H54 (cell line): ENCODE measurements at regions not wholly inside any gene's neighbourhood (a gene's known extent, or its start where the extent isn't known, plus 50 kb on each side); places are given as distances from the start of the nearest gene placed in this dataset.

Experiments
- DNase-seq: peaks from one replicate; pipeline ENCODE4 v3.0.0; 2011; ENCODE audit warnings: low spot score, mixed read lengths; ENCODE audit not compliant: insufficient read length
- FAIRE-seq: peaks from 3 replicates; lab custom pipeline; 2011; peaks lifted over from hg19 to GRCh38; lab: Jason Lieb, UNC
- POLR2A ChIP-seq: IDR thresholded peaks from 2 replicates; pipeline ENCODE4 v1.6.1; 2011; ENCODE audit warnings: low read depth, mild to moderate bottlenecking, low read length

- TF ChIP-seq POLR2A = no peak
These were observed 552.5 kb downstream of the DSC3 start for GRCh38 chr18:30489890-30490643.

DNA sequence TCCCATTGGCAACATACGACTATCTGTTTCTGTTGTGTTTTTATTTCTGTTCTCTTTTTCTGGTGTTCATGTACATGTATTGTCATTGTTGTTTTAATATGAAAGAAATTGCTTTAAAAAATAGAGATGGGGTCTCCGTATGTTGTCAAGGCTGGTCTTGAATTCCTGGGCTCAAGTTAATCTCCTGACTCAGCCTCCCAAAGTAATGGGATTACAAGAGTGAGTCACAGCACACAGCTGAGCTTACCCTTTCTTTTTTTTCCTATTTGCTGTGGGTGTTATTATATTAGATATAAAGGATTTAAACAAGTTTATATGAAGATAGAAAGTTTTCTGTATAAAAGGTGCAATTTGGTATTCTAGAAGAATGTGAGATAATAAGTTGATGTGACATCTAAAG, 554.6 kb downstream of the DSC3 start:
- FAIRE-seq = no peak
- no peak for DNase-seq
- TF ChIP-seq POLR2A = no peak

More at GRCh38 chr18:30489890-30490643, 552.5 kb downstream of the DSC3 start:
- DNase-seq = no peak
- FAIRE-seq = no peak

GRCh38 chr18:30486856-30487255, 555.7 kb downstream of the DSC3 start:
- TF ChIP-seq POLR2A = no peak
- no peak for DNase-seq
- FAIRE-seq = no peak

- DNase-seq (no peak), FAIRE-seq (no peak)
- TF ChIP-seq POLR2A = no peak
These were observed 557.5 kb downstream of the DSC3 start for GRCh38 chr18:30485078-30485477.

DNA sequence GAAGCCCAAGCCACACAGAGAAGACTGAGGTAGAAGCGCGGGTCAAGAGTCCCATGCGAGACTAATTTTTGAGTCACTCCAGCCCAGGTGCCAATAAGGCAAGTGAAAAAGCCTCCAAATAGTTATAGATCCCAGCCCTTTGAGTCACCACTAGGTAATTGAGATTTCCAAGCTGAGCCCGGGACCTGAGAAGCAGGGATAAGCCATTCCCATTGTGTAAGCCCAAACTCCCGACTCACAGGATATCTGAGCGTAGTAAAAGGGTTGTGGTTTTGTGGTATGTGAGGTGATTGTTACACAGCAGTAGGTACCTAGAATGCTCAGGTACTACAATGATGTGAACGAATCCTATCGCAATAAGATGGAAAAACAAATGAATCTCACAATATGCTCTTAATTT, 560.7 kb downstream of the DSC3 start:
- FAIRE-seq (no peak), DNase-seq (no peak)
- TF ChIP-seq POLR2A = no peak

GRCh38 chr18:30469091-30469490, 573.5 kb downstream of the DSC3 start:
- FAIRE-seq = no peak
- DNase-seq = no peak
- no peak for TF ChIP-seq POLR2A

GRCh38 chr18:30465096-30465495, 577.4 kb downstream of the DSC3 start:
- no peak for DNase-seq
- no peak for TF ChIP-seq POLR2A
- no peak for FAIRE-seq

DNA sequence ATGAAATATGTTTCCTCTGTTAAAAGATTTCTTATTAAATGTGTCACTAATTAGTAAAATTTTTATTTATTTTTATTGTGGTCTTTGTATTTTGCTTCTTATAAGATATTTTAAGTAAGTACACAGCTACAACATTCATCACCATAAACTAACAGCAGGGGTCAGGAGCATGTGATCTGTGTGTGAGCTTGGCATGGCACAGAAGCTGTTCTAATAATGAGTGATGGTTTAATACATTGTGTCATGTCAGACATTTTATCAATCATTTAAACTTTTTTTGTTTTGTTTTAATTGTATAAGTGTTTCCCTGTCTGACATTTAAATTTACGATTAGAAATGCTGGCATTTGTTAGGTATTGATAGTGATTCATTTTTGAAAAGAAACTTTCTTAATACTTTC, 585.4 kb downstream of the DSC3 start:
- FAIRE-seq (no peak), DNase-seq (no peak)
- no peak for TF ChIP-seq POLR2A

DNA sequence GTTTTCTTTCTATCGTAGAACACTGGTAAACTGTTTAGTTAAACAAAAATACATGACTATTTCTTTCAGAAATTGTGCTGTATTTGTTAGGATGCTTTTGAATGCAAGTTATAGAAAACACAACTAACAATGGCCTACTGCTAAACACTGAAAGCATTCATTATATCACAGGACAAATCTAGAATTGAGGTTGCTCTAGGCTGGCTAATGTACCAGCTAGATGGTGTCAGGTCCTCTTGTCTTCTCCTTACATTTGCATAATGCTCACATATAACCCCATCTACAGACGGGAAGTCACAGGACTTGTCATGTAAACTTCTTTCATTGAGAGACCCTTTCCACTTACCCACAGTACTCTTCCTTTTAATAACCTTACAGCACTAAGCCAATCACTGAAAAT, 586.8 kb downstream of the DSC3 start:
- TF ChIP-seq POLR2A = no peak
- FAIRE-seq (no peak), DNase-seq (no peak)

DNA sequence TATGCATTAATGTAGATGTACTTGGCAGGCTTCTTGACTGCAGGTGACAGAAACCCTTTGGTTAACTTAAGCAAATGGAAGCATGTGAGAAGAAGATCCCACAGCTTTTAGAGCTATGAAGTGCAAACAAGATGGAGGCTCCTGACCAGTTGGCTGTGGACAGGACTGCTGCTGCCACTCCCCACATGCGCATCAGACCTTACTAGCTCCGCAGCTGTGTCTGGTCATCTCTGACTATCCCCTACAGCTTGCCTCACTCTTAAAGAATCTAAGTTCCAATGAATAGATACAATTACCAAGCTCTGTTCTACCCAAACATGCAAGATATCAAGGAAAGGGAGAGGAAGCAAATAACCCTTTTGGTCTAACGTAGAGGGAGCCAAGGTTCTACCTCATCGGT, 587.6 kb downstream of the DSC3 start:
- DNase-seq (no peak), FAIRE-seq (no peak)
- TF ChIP-seq POLR2A = no peak

DNA sequence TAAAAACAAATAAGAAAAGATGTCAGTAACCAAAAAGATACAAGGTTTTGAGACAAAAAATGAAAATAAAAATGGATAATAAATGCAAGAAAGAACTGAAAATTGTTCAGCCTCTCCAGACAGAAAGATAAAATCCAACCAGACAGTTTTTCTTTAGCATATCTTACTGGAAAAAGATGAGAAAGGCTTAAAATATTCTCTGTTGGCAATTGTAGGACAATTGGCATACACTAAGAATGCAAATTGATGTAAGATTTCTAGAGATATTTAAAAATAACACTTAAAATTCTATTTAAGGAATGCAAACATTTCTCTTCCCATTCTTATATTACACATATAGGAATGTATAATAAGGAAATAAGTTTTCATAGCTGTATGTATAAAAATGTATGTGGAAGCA, 590.6 kb downstream of the DSC3 start:
- no peak for FAIRE-seq
- TF ChIP-seq POLR2A = no peak
- DNase-seq = no peak

GRCh38 chr18:30450927-30451326, 591.6 kb downstream of the DSC3 start:
- DNase-seq (no peak), FAIRE-seq (no peak)
- TF ChIP-seq POLR2A = no peak

DNA sequence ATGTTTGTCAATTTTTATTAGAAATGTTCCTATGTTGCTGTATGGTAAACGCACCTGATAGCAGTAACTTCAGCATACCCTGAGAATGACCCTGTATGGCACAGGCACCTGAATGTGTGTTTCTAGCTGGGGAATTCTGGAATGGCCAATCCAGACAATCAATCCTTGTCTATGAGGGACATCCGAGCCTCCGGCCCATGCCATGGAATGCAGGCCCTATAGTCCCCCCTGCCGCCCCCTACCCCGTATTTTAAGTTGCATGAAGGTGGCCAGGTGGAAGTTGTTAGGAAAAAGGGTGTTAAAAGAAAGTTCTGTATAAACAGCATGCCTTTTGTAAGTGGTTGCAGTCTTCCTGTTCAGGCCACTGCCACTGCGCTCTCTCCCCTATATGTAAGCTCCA, 595.9 kb downstream of the DSC3 start:
- no peak for FAIRE-seq

DNA sequence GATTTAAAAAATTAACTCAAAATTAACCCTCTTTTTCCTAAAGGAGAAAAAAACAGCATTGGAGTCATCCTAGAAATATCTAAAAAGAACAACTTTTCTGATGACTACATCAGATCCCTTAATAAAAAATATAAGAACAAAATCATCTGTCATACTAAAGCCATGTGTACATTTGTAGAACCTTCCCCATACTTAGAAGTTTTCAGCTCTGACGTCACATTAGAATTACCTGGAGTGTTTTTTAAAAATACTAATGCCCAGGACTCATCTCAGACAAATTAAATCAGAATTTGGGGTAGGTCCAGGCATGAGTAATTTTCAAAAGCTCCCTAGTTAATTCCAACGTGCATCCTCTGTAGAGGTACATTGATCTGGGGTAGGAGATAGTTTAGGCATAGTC, 598.0 kb downstream of the DSC3 start:
- no peak for FAIRE-seq
- no peak for DNase-seq
- no peak for TF ChIP-seq POLR2A

More for the DNA sequence above, 595.9 kb downstream of the DSC3 start:
- no peak for DNase-seq
- TF ChIP-seq POLR2A = no peak

DNA sequence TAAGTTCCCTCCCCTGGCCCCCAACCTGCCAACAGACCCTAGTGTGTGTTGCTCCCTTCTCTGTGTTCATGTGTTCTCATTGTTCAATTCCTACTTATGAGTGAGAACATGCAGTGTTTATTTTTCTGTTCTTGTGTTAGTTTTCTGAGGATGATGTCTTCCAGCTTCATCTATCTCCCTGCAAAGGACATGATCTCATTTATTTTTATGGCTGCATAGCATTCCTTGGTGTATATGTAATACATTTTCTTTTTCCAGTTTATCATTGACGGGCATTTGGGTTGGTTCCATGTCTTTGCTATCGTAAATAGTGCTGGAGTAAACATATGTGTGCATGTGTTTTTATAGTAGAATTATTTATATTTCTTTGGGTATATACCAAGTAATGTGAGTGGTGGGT, 602.2 kb downstream of the DSC3 start:
- FAIRE-seq (no peak), DNase-seq (no peak)

More for the DNA sequence above, 602.2 kb downstream of the DSC3 start:
- TF ChIP-seq POLR2A = no peak
